Naive thymus-derived CD4-positive, alpha-beta T cell (primary cell): ENCODE measurements at regions not wholly inside any gene's neighbourhood (a gene's known extent, or its start where the extent isn't known, plus 50 kb on each side); places are given as distances from the start of the nearest gene placed in this dataset.
"Not testable (repeated sequence)": the region's sequence is repeated elsewhere in the genome, so short reads cannot be mapped to it uniquely, and the experiment has no call there.

Experiments
- ATAC-seq: fragments of 150-1000 bp; cut with Tn5 transposase; 2 replicates; pipeline ENCODE4 v1.10.0; 2021; ENCODE audit warnings: mild to moderate bottlenecking, moderate library complexity
- CTCF ChIA-PET: fragments of 350-600 bp; sonication (Branson Sonifier 250); formaldehyde crosslinking; loops from one replicate; lab custom pipeline; 2021; ENCODE audit warnings: antibody characterized with exemption; lab: Charles Lee
- POLR2A ChIA-PET: fragments of 350-600 bp; sonication (Branson Sonifier 250); formaldehyde crosslinking; loops from one replicate; lab custom pipeline; 2021; ENCODE audit warnings: antibody characterized with exemption, inconsistent platforms; lab: Charles Lee
- DNase-seq, 9 donors: peaks; one replicate each; pipeline versions ENCODE4 v3.0.0 to v3.0.0-alpha.2; 2020 to 2022; ENCODE audit warnings: mixed read lengths in 1 of 9
- H3K27ac ChIP-seq: one replicate; pipeline ENCODE4 v1.7.0; 2013; ENCODE audit warnings: mild to moderate bottlenecking, low read depth, low read length, moderate library complexity
- H3K27me3 ChIP-seq, 2 donors: one replicate each; pipeline ENCODE4 v1.7.0; 2013; ENCODE audit warnings: low read length in 2 of 2, mild to moderate bottlenecking in 2 of 2, moderate library complexity in 2 of 2; ENCODE audit not compliant: control insufficient read depth in 2 of 2, insufficient read depth in 2 of 2
- H3K36me3 ChIP-seq, 3 experiments: 1 replicate in 2 of 3; 2 replicates in 1 of 3; pipeline ENCODE4 v1.7.0; 2013; ENCODE audit warnings: low read length in 3 of 3, mild to moderate bottlenecking in 3 of 3, moderate library complexity in 1 of 3; ENCODE audit not compliant: insufficient read depth in 3 of 3, control insufficient read depth in 2 of 3
- H3K4me1 ChIP-seq, 2 donors: one replicate each; pipeline ENCODE4 v1.7.0; 2013; ENCODE audit warnings: low read length in 2 of 2, mild to moderate bottlenecking in 2 of 2, moderate library complexity in 1 of 2; ENCODE audit not compliant: control insufficient read depth in 2 of 2, insufficient read depth in 2 of 2
- H3K4me3 ChIP-seq: 2 replicates; pipeline ENCODE4 v1.7.0; 2013; ENCODE audit warnings: mild to moderate bottlenecking, low read length
- H3K9me3 ChIP-seq, 3 experiments: 1 replicate in 2 of 3; 2 replicates in 1 of 3; pipeline ENCODE4 v1.7.0; 2013; ENCODE audit warnings: low read length in 3 of 3; ENCODE audit not compliant: control insufficient read depth in 2 of 3
- H3K27ac Mint-ChIP-seq, 9 donors: one replicate each; pipeline ENCODE4 v1.8.0; 2020 to 2022; ENCODE audit warnings: mixed read lengths in 9 of 9, mild to moderate bottlenecking in 8 of 9, moderate library complexity in 5 of 9, inconsistent platforms in 2 of 9
- H3K27me3 Mint-ChIP-seq, 5 donors: one replicate each; pipeline ENCODE4 v1.8.0; 2021 to 2022; ENCODE audit warnings: mixed read lengths in 5 of 5, mild to moderate bottlenecking in 1 of 5
- H3K36me3 Mint-ChIP-seq, 5 donors: one replicate each; pipeline ENCODE4 v1.8.0; 2020 to 2022; ENCODE audit warnings: mixed read lengths in 5 of 5, mild to moderate bottlenecking in 3 of 5, inconsistent platforms in 1 of 5
- H3K4me1 Mint-ChIP-seq, 7 donors: one replicate each; pipeline ENCODE4 v1.8.0; 2020 to 2022; ENCODE audit warnings: mixed read lengths in 7 of 7, mild to moderate bottlenecking in 3 of 7, inconsistent platforms in 1 of 7
- H3K4me3 Mint-ChIP-seq, 10 donors: one replicate each; pipeline ENCODE4 v1.8.0; 2020 to 2022; ENCODE audit warnings: mild to moderate bottlenecking in 10 of 10, mixed read lengths in 10 of 10, moderate library complexity in 6 of 10, inconsistent platforms in 2 of 10
- H3K9me3 Mint-ChIP-seq, 11 donors: one replicate each; pipeline ENCODE4 v1.8.0; 2020 to 2022; ENCODE audit warnings: mixed read lengths in 11 of 11, mild to moderate bottlenecking in 4 of 11, inconsistent platforms in 1 of 11, moderate library complexity in 1 of 11
- intact Hi-C, 2 donors: fragments of 100-400 bp; cut with micrococcal nuclease; formaldehyde crosslinking; loops; one replicate each; pipeline ENCODE4 v1.15.1; 2023

DNA sequence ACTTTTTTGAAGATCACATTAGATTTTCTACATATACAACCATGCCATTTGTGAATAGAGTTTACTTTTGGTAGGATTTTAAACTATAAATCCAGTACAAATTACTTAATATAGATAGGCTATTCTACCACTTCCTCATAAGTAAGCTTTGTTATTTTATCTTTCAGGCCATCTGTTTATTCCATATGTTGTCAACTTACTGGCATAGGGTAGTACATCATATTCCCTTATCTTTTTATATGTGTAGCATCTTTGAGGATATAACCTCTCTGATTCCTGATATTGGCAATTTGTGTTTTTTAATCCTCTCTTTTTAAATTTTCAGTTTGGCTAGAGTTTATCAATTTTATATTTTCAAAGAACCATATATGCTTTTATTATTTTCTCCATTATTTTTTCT lies 515.4 kb downstream of the DIPK2A start:
- POLR2A ChIA-PET: no interaction called here
- DNase-seq: no peak
- intact Hi-C loops: no loop called here
- no peak overlapping the region for H3K4me3 ChIP-seq
- no peaks in the 10 kb centered on the region for H3K9me3 Mint-ChIP-seq
- H3K4me1 Mint-ChIP-seq: no peaks in the 10 kb centered on the region
- H3K27me3 ChIP-seq: no peaks in the 10 kb centered on the region
- H3K9me3 ChIP-seq: no peaks in the 10 kb centered on the region
- H3K36me3 Mint-ChIP-seq: no peaks in the 10 kb centered on the region
- no peak overlapping the region for H3K27ac Mint-ChIP-seq
- no peak overlapping the region for H3K4me3 Mint-ChIP-seq
- ATAC-seq: no peak
- H3K27me3 Mint-ChIP-seq: peaks cover 0 to 21% (median 3%) of the 10 kb centered on the region in 5 donors
- no peak overlapping the region for H3K27ac ChIP-seq
- H3K36me3 ChIP-seq: no peaks in the 10 kb centered on the region
- no peaks in the 10 kb centered on the region for H3K4me1 ChIP-seq
- CTCF ChIA-PET: no interaction called here

DNA sequence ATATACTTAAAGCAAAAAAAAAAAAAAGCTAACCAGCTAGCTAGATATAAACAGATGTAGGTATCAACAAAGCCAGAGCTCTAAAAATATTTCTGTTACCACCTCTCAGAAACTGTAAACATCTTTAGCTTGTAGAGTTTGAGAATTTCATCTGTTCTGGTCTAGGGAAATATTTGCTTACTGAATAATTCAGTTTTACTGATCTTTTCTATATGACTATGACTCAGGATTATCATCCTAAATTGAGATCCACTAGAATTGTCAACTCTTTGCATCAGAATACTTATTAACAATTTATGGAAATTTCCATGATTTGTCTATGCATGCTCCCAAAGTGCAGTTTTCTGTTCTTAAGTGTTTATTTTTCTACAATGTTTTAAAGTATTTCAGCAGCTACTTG lies 517.3 kb downstream of the DIPK2A start:
- Mint-ChIP-seq H3K36me3 (no peaks in the 10 kb centered on the region), H3K27me3 (peaks cover 0 to 21% (median 3%) of the 10 kb centered on the region in 5 donors), H3K4me3 (no peak overlapping the region), H3K4me1 (no peaks in the 10 kb centered on the region), H3K27ac (no peak overlapping the region), H3K9me3 (no peaks in the 10 kb centered on the region)
- H3K9me3 ChIP-seq: no peaks in the 10 kb centered on the region
- DNase-seq (no peak), ATAC-seq (no peak)
- no peaks in the 10 kb centered on the region for H3K4me1 ChIP-seq
- POLR2A ChIA-PET: no interaction called here
- no peaks in the 10 kb centered on the region for H3K27me3 ChIP-seq
- H3K36me3 ChIP-seq: no peaks in the 10 kb centered on the region
- no peak overlapping the region for H3K27ac ChIP-seq
- no peak overlapping the region for H3K4me3 ChIP-seq
- CTCF ChIA-PET: no interaction called here
- intact Hi-C loops: no loop called here

GRCh38 chr3:144491333-144491732 lies 519.7 kb downstream of the DIPK2A start:
- H3K4me3 Mint-ChIP-seq: no peak overlapping the region
- Histone ChIP-seq H3K36me3 (no peaks in the 10 kb centered on the region), H3K4me3 (no peak overlapping the region), H3K27me3 (no peaks in the 10 kb centered on the region), H3K4me1 (no peaks in the 10 kb centered on the region), H3K9me3 (no peaks in the 10 kb centered on the region), H3K27ac (no peak overlapping the region)
- DNase-seq (no peak), ATAC-seq (no peak)
- ChIA-PET POLR2A (no interaction called here), CTCF (no interaction called here)
- peaks cover 0 to 21% (median 3%) of the 10 kb centered on the region in 5 donors for H3K27me3 Mint-ChIP-seq
- intact Hi-C loops: no loop called here
- no peak overlapping the region for H3K27ac Mint-ChIP-seq
- no peaks in the 10 kb centered on the region for H3K36me3 Mint-ChIP-seq
- H3K9me3 Mint-ChIP-seq: peaks cover 0 to 5% (median 0%) of the 10 kb centered on the region in 11 donors
- H3K4me1 Mint-ChIP-seq: no peaks in the 10 kb centered on the region

DNA sequence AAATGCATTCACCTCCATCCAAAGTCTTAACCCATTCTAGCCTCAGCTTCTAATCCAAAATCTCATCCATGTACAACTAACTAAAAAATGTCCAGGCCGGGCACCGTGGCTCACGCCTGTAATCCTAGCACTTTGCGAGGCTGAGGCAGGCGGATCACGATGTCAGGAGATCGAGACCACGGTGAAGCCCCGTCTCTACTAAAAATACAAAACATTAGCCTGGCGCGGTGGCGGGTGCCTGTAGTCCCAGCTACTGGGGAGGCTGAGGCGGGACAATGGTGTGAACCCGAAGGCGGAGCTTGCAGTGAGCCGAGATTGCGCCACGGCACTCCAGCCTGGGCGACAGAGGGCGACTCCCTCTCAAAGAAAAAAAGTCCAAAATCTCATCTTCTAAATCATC lies 523.0 kb downstream of the DIPK2A start:
- H3K4me3 ChIP-seq, ATAC-seq, DNase-seq, H3K9me3 ChIP-seq, H3K36me3 ChIP-seq, H3K4me1 ChIP-seq, H3K27ac ChIP-seq, H3K27me3 ChIP-seq, H3K27ac Mint-ChIP-seq, H3K4me1 Mint-ChIP-seq, H3K9me3 Mint-ChIP-seq, POLR2A ChIA-PET, H3K36me3 Mint-ChIP-seq, H3K4me3 Mint-ChIP-seq, CTCF ChIA-PET, intact Hi-C loops: not testable (repeated sequence)
- peaks cover 0 to 14% (median 0%) of the 10 kb centered on the region in 5 donors for H3K27me3 Mint-ChIP-seq

DNA sequence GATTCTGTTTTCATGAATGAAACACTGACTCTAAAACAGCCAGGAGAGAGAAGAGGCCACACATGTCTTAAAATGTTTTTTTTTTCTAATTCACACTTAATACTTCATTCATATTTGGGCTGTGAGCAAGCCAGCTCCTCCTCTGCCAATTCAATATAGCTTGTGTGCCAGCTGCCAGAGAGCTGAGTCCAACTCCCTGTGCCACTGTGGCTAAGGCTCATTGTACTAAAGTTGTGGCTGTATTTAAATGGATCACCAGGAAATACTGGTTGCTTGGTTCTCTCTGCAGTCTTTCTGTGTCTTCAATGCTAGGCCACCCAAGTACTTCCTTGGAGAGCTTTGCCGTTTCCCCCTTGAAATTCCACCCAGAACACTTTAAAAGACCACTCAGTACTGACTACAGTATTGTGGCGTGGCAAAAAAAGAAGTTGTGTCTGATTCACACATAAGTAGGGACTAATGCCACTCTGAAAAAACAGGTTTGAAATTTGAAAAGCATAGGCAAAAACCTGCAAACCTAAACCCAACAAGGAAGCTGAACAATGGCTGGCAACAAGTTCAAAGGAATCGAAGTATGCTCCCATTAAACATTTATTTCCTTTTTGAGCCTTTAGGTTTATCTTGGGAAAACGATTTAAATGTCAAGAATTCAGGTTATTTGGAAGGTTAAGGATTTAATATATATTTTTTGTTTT lies 524.7 kb downstream of the DIPK2A start:
- H3K4me1 ChIP-seq: no peaks in the 10 kb centered on the region
- H3K4me1 Mint-ChIP-seq: no peaks in the 10 kb centered on the region
- no peaks in the 10 kb centered on the region for H3K36me3 ChIP-seq
- no peaks in the 10 kb centered on the region for H3K9me3 ChIP-seq
- POLR2A ChIA-PET: no interaction called here
- DNase-seq (no peak), ATAC-seq (no peak)
- H3K4me3 Mint-ChIP-seq: no peak overlapping the region
- H3K4me3 ChIP-seq: no peak overlapping the region
- H3K9me3 Mint-ChIP-seq: peaks cover 0 to 5% (median 0%) of the 10 kb centered on the region in 11 donors
- no peak overlapping the region for H3K27ac ChIP-seq
- H3K27me3 Mint-ChIP-seq: peaks cover 0 to 9% (median 0%) of the 10 kb centered on the region in 5 donors
- H3K27me3 ChIP-seq: no peaks in the 10 kb centered on the region
- intact Hi-C loops: no loop called here
- no peak overlapping the region for H3K27ac Mint-ChIP-seq
- no peaks in the 10 kb centered on the region for H3K36me3 Mint-ChIP-seq
- CTCF ChIA-PET: no interaction called here

GRCh38 chr3:144497452-144497851 lies 525.8 kb downstream of the DIPK2A start:
- no peak overlapping the region for H3K27ac Mint-ChIP-seq

More at GRCh38 chr3:144497452-144497851, 525.8 kb downstream of the DIPK2A start:
- H3K9me3 Mint-ChIP-seq: peaks cover 0 to 5% (median 0%) of the 10 kb centered on the region in 11 donors
- no peaks in the 10 kb centered on the region for H3K27me3 ChIP-seq
- no peaks in the 10 kb centered on the region for H3K27me3 Mint-ChIP-seq
- ATAC-seq (no peak), DNase-seq (no peak)
- H3K4me3 ChIP-seq: no peak overlapping the region
- no peaks in the 10 kb centered on the region for H3K4me1 ChIP-seq
- intact Hi-C loops: no loop called here
- H3K36me3 ChIP-seq: no peaks in the 10 kb centered on the region
- POLR2A ChIA-PET: no interaction called here
- no peaks in the 10 kb centered on the region for H3K4me1 Mint-ChIP-seq
- H3K27ac ChIP-seq: no peak overlapping the region
- H3K9me3 ChIP-seq: no peaks in the 10 kb centered on the region
- no peak overlapping the region for H3K4me3 Mint-ChIP-seq
- H3K36me3 Mint-ChIP-seq: no peaks in the 10 kb centered on the region
- CTCF ChIA-PET: no interaction called here
